ENCODE measurements at regions not wholly inside any gene's neighbourhood (a gene's known extent, or its start where the extent isn't known, plus 50 kb on each side); places are given as distances from the start of the nearest gene placed in this dataset.

GRCh38 chrX:116628464-116628863 is 165.7 kb upstream of the CT83 start:
- no peak for ATAC-seq
- intact Hi-C loops (cut with DNase I) = no loop called here
- DNase-seq = no peak

GRCh38 chrX:116618546-116618945 is 155.8 kb upstream of the CT83 start:
- DNase-seq (no peak), ATAC-seq (no peak)
- intact Hi-C loops (cut with DNase I) = no loop called here

GRCh38 chrX:116607776-116608175 is 145.0 kb upstream of the CT83 start:
- DNase-seq (no peak), ATAC-seq (no peak)
- intact Hi-C loops (cut with DNase I) = no loop called here

GRCh38 chrX:116605576-116605975 is 142.8 kb upstream of the CT83 start:
- DNase-seq (no peak), ATAC-seq (no peak)
- intact Hi-C loops (cut with DNase I) = no loop called here

- ATAC-seq (no peak), DNase-seq (no peak)
- intact Hi-C loops (cut with DNase I) = no loop called here
These were observed 133.2 kb upstream of the CT83 start for GRCh38 chrX:116596010-116596409.
